ENCODE measurements at regions not wholly inside any gene's neighbourhood (a gene's known extent, or its start where the extent isn't known, plus 50 kb on each side); places are given as distances from the start of the nearest gene placed in this dataset.

- no peak for DNase-seq (ENCODE audit: low read depth in 2 of 2)
Measured at GRCh38 chr2:129859175-129859574, 120.3 kb upstream of the RAB6C start.

- DNase-seq (ENCODE audit: low read depth in 2 of 2), result no peak
Measured at GRCh38 chr2:129860088-129860487, 119.4 kb upstream of the RAB6C start.

- DNase-seq (ENCODE audit: low read depth in 2 of 2), result no peak
Measured at GRCh38 chr2:129861666-129862288, 117.7 kb upstream of the RAB6C start.

GRCh38 chr2:129862668-129863067, 116.8 kb upstream of the RAB6C start:
- DNase-seq (ENCODE audit: low read depth in 2 of 2), result no peak

- DNase-seq (ENCODE audit: low read depth in 2 of 2), result no peak
Measured at GRCh38 chr2:129863350-129863749, 116.1 kb upstream of the RAB6C start.

- no peak for DNase-seq (ENCODE audit: low read depth in 2 of 2)
Measured at GRCh38 chr2:129864719-129865118, 114.7 kb upstream of the RAB6C start.

- no peak for DNase-seq (ENCODE audit: low read depth in 2 of 2)
Measured at GRCh38 chr2:129865976-129866375, 113.5 kb upstream of the RAB6C start.

GRCh38 chr2:129866391-129866790, 113.1 kb upstream of the RAB6C start:
- DNase-seq (ENCODE audit: low read depth in 2 of 2), result no peak

- no peak for DNase-seq (ENCODE audit: low read depth in 2 of 2)
Measured at GRCh38 chr2:129868151-129868550, 111.3 kb upstream of the RAB6C start.

- no peak for DNase-seq (ENCODE audit: low read depth in 2 of 2)
Measured at GRCh38 chr2:129870685-129871241, 108.7 kb upstream of the RAB6C start.

GRCh38 chr2:129872446-129872845, 107.0 kb upstream of the RAB6C start:
- DNase-seq (ENCODE audit: low read depth in 2 of 2), result no peak

- no peak for DNase-seq (ENCODE audit: low read depth in 2 of 2)
Measured at GRCh38 chr2:129876541-129876940, 102.9 kb upstream of the RAB6C start.

GRCh38 chr2:129877289-129877741, 102.2 kb upstream of the RAB6C start:
- DNase-seq (ENCODE audit: low read depth in 2 of 2), result peak; percentile 77 to 82

GRCh38 chr2:129877795-129878775, 101.4 kb upstream of the RAB6C start:
- DNase-seq (ENCODE audit: low read depth in 2 of 2), result no peak

- no peak for DNase-seq (ENCODE audit: low read depth in 2 of 2)
Measured at GRCh38 chr2:129879614-129880180, 99.8 kb upstream of the RAB6C start.

GRCh38 chr2:129880309-129880708, 99.2 kb upstream of the RAB6C start:
- DNase-seq (ENCODE audit: low read depth in 2 of 2), result no peak

GRCh38 chr2:129880971-129881370, 98.5 kb upstream of the RAB6C start:
- DNase-seq (ENCODE audit: low read depth in 2 of 2), result no peak

GRCh38 chr2:129881786-129882396, 97.6 kb upstream of the RAB6C start:
- no peak for DNase-seq (ENCODE audit: low read depth in 2 of 2)

- DNase-seq (ENCODE audit: low read depth in 2 of 2), result no peak
Measured at GRCh38 chr2:129882476-129882875, 97.0 kb upstream of the RAB6C start.

- DNase-seq (ENCODE audit: low read depth in 2 of 2), result no peak
Measured at GRCh38 chr2:129883121-129883520, 96.3 kb upstream of the RAB6C start.

- no peak for DNase-seq (ENCODE audit: low read depth in 2 of 2)
Measured at GRCh38 chr2:129884221-129884786, 95.2 kb upstream of the RAB6C start.

- no peak for DNase-seq (ENCODE audit: low read depth in 2 of 2)
Measured at GRCh38 chr2:129885735-129886134, 93.7 kb upstream of the RAB6C start.
